GM21737 (cell line): ENCODE measurements at regions not wholly inside any gene's neighbourhood (a gene's known extent, or its start where the extent isn't known, plus 50 kb on each side); places are given as distances from the start of the nearest gene placed in this dataset.
"Not testable (repeated sequence)": the region's sequence is repeated elsewhere in the genome, so short reads cannot be mapped to it uniquely, and the experiment has no call there.

Experiments used
- ATAC-seq: cut with Tn5 transposase; IDR thresholded peaks from one replicate; pipeline ENCODE4 v1.9.1; 2021; ENCODE audit warnings: mild to moderate bottlenecking, moderate library complexity; ENCODE audit not compliant: unreplicated experiment

- ATAC-seq, result no peak
Observed at GRCh38 chr15:99454941-99455788, 110.6 kb upstream of the MEF2A start.

- ATAC-seq, result no peak
Observed at GRCh38 chr15:99455789-99456160, 110.0 kb upstream of the MEF2A start.

- ATAC-seq, result no peak
Observed at GRCh38 chr15:99464137-99464536, 101.6 kb upstream of the MEF2A start.

DNA sequence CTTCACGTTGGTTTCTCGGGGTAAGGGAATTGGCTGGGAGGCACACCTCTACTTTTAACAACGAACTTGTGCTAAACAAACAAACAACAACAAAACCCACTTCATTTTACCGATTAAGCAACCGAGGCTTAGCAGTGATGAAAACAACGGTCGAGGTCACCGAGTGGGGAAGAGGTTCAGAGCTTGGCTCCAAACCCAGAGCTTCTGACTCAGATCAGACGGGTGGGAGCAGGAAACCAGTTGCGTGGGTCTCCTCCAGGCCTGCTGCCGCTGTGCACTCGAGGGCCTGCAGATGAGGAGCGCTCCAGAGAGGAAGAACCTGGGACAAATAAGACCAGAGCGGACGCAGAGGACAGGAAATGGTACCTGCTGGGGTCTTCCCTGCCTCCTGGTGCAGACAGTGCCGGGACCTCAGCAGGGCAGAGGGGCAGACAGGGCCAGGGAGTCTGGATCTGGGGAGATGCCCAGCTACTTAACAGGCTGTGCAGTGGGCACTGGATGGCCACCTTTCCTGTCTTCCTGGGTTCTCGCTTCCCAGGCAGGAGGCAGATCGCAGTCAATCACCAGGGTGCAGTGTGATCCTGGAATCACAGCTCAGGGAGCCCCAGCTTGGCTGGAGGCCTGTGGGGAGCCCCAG lies 99.0 kb upstream of the MEF2A start:
- ATAC-seq, result no peak

DNA sequence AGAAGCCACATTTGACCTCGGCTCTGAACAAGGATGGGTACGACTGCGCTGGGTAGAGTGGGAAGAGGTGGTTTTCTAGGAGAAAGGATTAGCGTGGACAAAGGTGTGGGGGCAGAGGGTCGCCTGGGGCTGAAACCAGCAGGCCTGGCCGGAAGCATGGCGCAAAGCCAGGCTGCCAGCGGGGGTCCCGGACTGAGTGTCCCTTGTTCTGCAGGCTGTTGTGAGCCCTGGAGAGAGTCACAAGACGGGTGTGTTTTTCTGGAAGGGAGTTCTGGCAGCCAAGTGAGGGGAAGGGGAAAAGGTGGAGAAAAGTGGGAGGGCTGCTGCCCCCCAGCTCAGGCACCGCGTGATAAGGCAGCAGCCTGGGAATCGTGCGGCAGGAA lies 98.5 kb upstream of the MEF2A start:
- no peak for ATAC-seq

DNA sequence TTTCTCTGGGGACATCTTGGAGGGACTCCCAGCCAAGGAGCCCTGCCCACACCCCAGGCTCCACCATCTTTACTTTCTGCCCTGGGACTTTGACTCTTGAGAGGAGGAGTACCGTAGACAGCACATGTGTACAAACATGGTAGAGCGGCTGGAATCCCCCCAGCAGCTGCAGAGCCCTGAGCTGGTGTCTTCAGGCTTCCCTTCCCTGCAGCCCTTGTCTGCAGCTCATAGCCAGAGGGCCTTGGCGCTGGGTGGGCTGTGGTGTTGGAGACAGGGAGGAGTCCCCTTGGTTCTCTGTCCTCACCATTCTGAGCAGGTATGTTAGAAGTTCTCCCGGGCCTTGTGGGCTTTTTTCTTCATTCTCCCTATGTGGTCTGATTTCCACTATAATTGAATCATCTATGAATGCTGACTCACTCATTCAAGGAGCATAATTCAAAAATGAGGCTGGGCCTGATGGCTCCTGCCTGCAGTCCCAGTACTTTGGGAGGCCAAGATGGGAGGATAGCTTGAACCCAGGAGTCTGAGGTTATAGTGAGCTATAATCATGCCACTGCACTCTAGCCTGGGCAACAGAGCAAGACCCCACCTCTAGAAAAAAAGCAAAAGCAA lies 97.8 kb upstream of the MEF2A start:
- no peak for ATAC-seq

GRCh38 chr15:99470204-99470603 lies 95.6 kb upstream of the MEF2A start:
- ATAC-seq, result not testable (repeated sequence)

DNA sequence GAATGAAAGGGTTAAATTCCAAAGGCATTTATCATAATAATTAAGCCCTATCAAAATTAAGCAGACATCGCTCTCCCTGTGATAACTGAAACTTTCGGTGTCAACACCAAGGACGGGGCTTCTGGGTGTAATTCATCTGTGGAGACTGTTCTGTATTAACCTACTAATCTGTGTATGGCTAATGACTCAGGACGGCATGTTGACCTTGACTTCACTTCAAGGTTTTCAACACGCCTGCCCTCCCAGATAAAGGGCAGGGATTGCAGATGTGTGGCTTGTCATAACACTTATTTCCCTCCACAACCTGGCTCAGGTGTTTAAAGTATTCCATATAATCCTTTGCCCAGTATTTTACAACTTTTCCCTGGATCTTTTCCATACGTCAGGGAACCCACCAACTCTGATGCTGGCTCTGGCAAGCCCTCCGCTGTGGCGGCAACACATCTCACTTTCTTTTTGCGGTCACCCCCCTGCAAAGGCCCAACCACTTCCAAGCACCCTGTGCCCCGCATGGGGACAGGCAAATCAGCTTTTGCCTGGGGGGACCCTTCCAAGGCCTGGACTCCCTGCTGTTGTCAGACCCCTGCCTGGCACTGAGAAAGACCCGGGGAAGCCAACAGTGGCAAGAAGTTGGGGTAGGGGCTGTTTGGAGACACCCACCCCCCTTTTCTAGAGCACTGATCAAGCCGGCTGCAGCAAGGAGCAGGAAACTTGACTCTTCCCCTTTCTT lies 93.2 kb upstream of the MEF2A start:
- ATAC-seq, result no peak

GRCh38 chr15:99473981-99474906 lies 91.5 kb upstream of the MEF2A start:
- no peak for ATAC-seq

- ATAC-seq, result no peak
Observed at GRCh38 chr15:99474909-99475753, 90.7 kb upstream of the MEF2A start.

DNA sequence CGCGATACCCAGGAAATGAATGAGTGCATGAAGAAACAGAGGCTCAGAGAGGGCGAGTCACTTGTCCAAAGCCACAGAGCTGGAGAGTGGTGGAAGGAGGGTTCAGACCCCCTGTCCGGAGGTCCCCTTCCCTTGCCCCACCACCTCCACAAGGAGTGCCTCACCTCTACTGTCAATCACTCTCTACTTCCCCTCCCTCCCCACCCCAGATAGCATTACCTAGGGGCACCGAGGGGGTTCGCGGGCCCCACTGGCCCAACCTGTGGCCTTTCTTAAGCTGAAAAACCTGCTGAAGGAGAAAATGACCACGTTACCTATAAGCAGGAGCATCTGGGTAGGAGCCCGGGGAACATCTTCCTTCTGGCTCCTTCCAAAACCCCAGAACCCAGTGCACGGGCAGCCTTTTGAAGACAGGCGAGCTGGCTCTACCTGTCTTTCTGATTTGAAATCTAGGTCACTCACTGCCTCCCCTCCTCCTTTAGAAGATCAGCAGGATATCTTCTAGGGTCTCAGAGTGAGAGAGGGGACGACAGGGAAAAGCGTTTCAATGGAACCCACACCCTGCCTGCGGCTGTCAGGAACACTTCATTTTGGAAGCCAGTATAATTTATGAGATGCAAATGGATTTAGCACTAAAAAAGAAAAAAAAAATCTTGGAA lies 89.9 kb upstream of the MEF2A start:
- ATAC-seq, result no peak

- peak; percentile 44 for ATAC-seq
Observed at GRCh38 chr15:99476413-99477222, 89.2 kb upstream of the MEF2A start.

DNA sequence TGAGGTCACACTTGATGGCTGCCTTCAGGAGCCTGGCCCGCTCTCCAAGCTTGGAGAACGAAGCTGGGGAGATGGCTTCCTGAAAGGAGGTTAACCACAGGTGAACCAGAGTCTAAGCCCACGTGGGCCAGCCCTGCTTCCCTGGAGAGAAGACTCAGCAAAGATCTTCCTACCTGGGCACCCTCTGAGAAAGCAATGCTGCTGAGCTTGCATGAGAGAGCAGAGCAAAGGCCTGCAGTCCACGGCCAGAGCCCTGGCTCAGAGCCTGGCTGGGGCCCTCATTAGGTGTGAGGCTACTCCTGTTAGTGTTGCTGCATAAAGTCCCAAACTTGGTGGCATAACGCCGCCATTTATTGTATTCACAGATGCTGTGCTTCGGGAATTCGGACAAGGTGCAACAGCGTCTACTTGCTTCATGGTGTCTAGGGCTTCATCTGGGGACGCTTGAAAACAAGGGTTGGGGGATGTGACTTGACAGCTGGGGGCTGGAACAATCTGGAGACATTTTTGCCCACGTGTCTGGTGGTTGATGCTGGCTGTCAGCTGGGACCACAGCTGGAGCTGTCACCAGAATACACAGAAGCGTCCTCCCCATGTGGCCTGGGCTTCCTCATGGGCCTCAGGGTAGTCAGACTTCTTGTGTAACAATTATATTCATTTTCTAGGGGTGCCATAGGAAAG lies 87.9 kb upstream of the MEF2A start:
- no peak for ATAC-seq

- ATAC-seq, result no peak
Observed at GRCh38 chr15:99478977-99479376, 86.8 kb upstream of the MEF2A start.

- ATAC-seq, result no peak
Observed at GRCh38 chr15:99480016-99480810, 85.6 kb upstream of the MEF2A start.

GRCh38 chr15:99481113-99481950 lies 84.5 kb upstream of the MEF2A start:
- ATAC-seq, result no peak
